Fibroblast of the aortic adventitia (primary cell): ENCODE measurements at regions not wholly inside any gene's neighbourhood (a gene's known extent, or its start where the extent isn't known, plus 50 kb on each side); places are given as distances from the start of the nearest gene placed in this dataset.
A peak's percentile ranks its signal among the peaks of the same experiment; 100 is the strongest.

Source experiments
- DNase-seq: peaks from one replicate; pipeline ENCODE4 v3.0.0-alpha.2; 2010; ENCODE audit warnings: low read depth
- H3K4me3 ChIP-seq: 2 replicates; pipeline ENCODE4 v1.5.1; 2011; ENCODE audit warnings: low read depth, mild to moderate bottlenecking, control low read depth, low read length, moderate library complexity
- CTCF ChIP-seq: IDR thresholded peaks from 2 replicates; pipeline ENCODE4 v1.5.1; 2011; ENCODE audit warnings: mild to moderate bottlenecking, low read length, control low read depth, inconsistent platforms; ENCODE audit not compliant: insufficient read depth

- no peak for DNase-seq
- TF ChIP-seq CTCF, result no peak
- no peak overlapping the region for H3K4me3 ChIP-seq
These were observed 90.5 kb upstream of the SMIM21 start for GRCh38 chr18:75518007-75518406.

- TF ChIP-seq CTCF, result no peak
These were observed 89.8 kb upstream of the SMIM21 start for GRCh38 chr18:75517286-75517685.

GRCh38 chr18:75507636-75508035, 80.1 kb upstream of the SMIM21 start:
- DNase-seq, result peak; percentile 28
- no peak for TF ChIP-seq CTCF
- H3K4me3 ChIP-seq, result no peak overlapping the region

More at GRCh38 chr18:75517286-75517685, 89.8 kb upstream of the SMIM21 start:
- no peak for DNase-seq
- H3K4me3 ChIP-seq, result no peak overlapping the region

GRCh38 chr18:75506913-75507312, 79.4 kb upstream of the SMIM21 start:
- no peak for TF ChIP-seq CTCF
- DNase-seq, result no peak
- no peak overlapping the region for H3K4me3 ChIP-seq

- H3K4me3 ChIP-seq, result no peak overlapping the region
- no peak for DNase-seq
- no peak for TF ChIP-seq CTCF
These were observed 77.0 kb upstream of the SMIM21 start for GRCh38 chr18:75504469-75504868.

- DNase-seq, result no peak
- TF ChIP-seq CTCF, result no peak
- H3K4me3 ChIP-seq, result no peak overlapping the region
These were observed 76.1 kb upstream of the SMIM21 start for GRCh38 chr18:75503615-75504014.

GRCh38 chr18:75502286-75502685, 74.8 kb upstream of the SMIM21 start:
- no peak for TF ChIP-seq CTCF
- H3K4me3 ChIP-seq, result no peak overlapping the region
- peak; percentile 83 for DNase-seq
